Naive thymus-derived CD8-positive, alpha-beta T cell (primary cell): ENCODE measurements at regions not wholly inside any gene's neighbourhood (a gene's known extent, or its start where the extent isn't known, plus 50 kb on each side); places are given as distances from the start of the nearest gene placed in this dataset.
"Not testable (repeated sequence)": the region's sequence is repeated elsewhere in the genome, so short reads cannot be mapped to it uniquely, and the experiment has no call there.

ENCODE experiments used
- ATAC-seq, 2 donors: fragments of 150-1000 bp; cut with Tn5 transposase in 1 of 2; sonication (Bioruptor Pico), chemical (Tn5 transposase) in 1 of 2; 1 replicate in 1 of 2; 2 replicates in 1 of 2; pipeline ENCODE4 v1.10.0; 2021; ENCODE audit warnings: mild to moderate bottlenecking in 2 of 2, moderate library complexity in 2 of 2
- POLR2A ChIA-PET: fragments of 350-600 bp; sonication (Branson Sonifier 250); formaldehyde crosslinking; loops from one replicate; lab custom pipeline; 2021; ENCODE audit warnings: antibody characterized with exemption; lab: Charles Lee
- DNase-seq, 10 donors: peaks; one replicate each; pipeline versions ENCODE4 v3.0.0 to v3.0.0-alpha.2; 2020 to 2022
- H3K27ac Mint-ChIP-seq, 10 donors: one replicate each; pipeline ENCODE4 v1.8.0; 2020 to 2022; ENCODE audit warnings: mild to moderate bottlenecking in 10 of 10, mixed read lengths in 10 of 10, moderate library complexity in 4 of 10, inconsistent platforms in 1 of 10
- H3K27me3 Mint-ChIP-seq, 5 donors: one replicate each; pipeline ENCODE4 v1.8.0; 2021 to 2022; ENCODE audit warnings: mixed read lengths in 5 of 5
- H3K36me3 Mint-ChIP-seq, 3 donors: one replicate each; pipeline ENCODE4 v1.8.0; 2020 to 2022; ENCODE audit warnings: mixed read lengths in 3 of 3, mild to moderate bottlenecking in 2 of 3, inconsistent platforms in 1 of 3
- H3K4me1 Mint-ChIP-seq, 4 donors: one replicate each; pipeline ENCODE4 v1.8.0; 2021 to 2022; ENCODE audit warnings: mixed read lengths in 4 of 4
- H3K4me3 Mint-ChIP-seq, 10 donors: one replicate each; pipeline ENCODE4 v1.8.0; 2020 to 2022; ENCODE audit warnings: mild to moderate bottlenecking in 10 of 10, mixed read lengths in 10 of 10, moderate library complexity in 6 of 10, inconsistent platforms in 1 of 10
- H3K9me3 Mint-ChIP-seq, 9 donors: one replicate each; pipeline ENCODE4 v1.8.0; 2020 to 2022; ENCODE audit warnings: mixed read lengths in 9 of 9, mild to moderate bottlenecking in 3 of 9, inconsistent platforms in 1 of 9, moderate library complexity in 1 of 9

DNA sequence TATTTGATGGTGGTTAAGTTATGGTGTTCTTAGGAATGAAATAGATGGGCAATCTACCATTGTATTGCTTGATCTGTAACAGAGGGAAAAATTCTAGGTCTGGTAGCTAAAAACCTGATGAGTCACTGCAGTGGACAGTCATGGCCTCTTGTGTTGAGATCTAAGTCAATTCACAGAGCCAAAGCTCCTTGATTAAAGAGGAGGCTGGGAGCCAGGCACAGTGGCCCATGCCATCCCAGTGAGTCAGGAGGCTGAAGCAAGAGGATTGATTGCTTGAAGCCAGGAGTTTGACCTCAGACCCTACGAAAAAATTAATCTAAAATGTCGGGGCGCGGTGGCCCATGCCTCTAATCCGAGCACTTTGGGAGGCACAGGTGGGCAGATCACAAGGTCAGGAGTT lies 67.1 kb upstream of the KPNA3 start:
- Mint-ChIP-seq H3K27ac (no peak overlapping the region), H3K27me3 (peaks cover 0 to 10% (median 6%) of the 10 kb centered on the region in 5 donors), H3K4me3 (no peak overlapping the region), H3K9me3 (peaks cover 2 to 18% (median 10%) of the 10 kb centered on the region in 9 donors), H3K36me3 (peaks cover 0 to 12% (median 5%) of the 10 kb centered on the region in 3 donors), H3K4me1 (no peaks in the 10 kb centered on the region)
- DNase-seq (no peak), ATAC-seq (no peak)
- POLR2A ChIA-PET, result no interaction called here

DNA sequence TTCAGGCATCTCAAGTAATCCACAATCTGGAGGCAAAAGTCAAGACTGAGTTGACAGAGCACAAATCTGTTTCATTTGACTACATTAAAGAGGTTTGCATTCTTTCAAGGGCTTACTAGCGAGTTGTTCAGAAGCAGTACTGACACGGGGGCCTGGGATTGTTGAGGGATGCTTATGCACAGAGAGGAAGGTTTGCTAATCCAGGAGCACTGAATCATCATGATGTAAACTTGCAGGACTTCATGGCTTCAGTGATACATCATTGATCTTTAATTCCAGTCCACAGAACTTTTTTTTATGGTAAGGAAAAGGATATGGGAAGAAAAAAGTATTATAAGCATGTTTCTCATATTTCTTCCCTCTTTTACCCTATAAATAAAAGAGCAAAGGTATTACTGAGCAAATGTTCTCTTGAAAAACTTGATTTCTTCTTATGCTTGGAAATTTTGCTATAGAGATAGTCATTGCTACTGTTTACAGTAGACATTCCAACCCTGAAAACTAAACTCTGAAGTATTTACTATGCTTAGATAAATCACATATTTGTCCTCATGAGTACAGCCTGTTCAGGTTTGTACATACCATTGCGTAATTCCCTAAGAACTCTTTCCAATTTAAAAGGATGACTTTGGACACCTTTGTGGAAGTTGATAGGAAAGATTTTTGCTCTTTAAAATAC lies 65.8 kb upstream of the KPNA3 start:
- POLR2A ChIA-PET, result no interaction called here
- Mint-ChIP-seq H3K27me3 (peaks cover 0 to 6% (median 4%) of the 10 kb centered on the region in 5 donors), H3K4me1 (no peaks in the 10 kb centered on the region), H3K4me3 (no peak overlapping the region), H3K27ac (no peak overlapping the region), H3K36me3 (peaks cover 0 to 13% (median 12%) of the 10 kb centered on the region in 3 donors), H3K9me3 (peaks cover 5 to 29% (median 16%) of the 10 kb centered on the region in 9 donors)
- no peak for DNase-seq
- ATAC-seq, result no peak

DNA sequence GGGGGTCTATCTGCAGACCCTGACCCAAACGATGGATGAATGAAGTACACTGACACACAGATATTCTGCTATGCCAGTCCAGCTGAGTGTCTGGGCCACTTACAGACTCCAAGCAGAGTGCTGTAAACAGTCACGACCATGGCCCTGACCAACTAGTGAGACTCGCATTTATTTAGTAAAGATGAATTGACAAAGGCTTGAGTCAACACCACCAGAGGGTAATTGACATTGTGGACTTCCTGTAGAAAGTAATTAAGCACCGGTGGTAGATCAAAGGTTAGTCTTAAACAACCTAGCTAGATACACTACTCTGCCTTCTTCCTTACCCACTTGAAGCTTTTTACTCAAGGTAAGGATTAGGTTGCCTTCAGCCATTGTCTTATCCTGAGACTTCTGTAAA lies 63.4 kb upstream of the KPNA3 start:
- Mint-ChIP-seq H3K4me1 (no peaks in the 10 kb centered on the region), H3K27ac (no peak overlapping the region), H3K27me3 (peaks cover 0 to 6% (median 0%) of the 10 kb centered on the region in 5 donors), H3K4me3 (no peak overlapping the region), H3K9me3 (peaks cover 6 to 34% (median 19%) of the 10 kb centered on the region in 9 donors), H3K36me3 (peaks cover 0 to 13% (median 12%) of the 10 kb centered on the region in 3 donors)
- no peak for DNase-seq
- POLR2A ChIA-PET, result no interaction called here
- no peak for ATAC-seq

GRCh38 chr13:49853535-49853934 lies 61.1 kb upstream of the KPNA3 start:
- Mint-ChIP-seq H3K4me3 (no peak overlapping the region), H3K9me3 (peaks cover 6 to 34% (median 19%) of the 10 kb centered on the region in 9 donors), H3K27me3 (peaks cover 0 to 3% (median 0%) of the 10 kb centered on the region in 5 donors), H3K4me1 (no peaks in the 10 kb centered on the region), H3K27ac (no peak overlapping the region), H3K36me3 (peaks cover 0 to 13% (median 12%) of the 10 kb centered on the region in 3 donors)
- POLR2A ChIA-PET, result no interaction called here
- ATAC-seq, result no peak
- DNase-seq, result no peak

DNA sequence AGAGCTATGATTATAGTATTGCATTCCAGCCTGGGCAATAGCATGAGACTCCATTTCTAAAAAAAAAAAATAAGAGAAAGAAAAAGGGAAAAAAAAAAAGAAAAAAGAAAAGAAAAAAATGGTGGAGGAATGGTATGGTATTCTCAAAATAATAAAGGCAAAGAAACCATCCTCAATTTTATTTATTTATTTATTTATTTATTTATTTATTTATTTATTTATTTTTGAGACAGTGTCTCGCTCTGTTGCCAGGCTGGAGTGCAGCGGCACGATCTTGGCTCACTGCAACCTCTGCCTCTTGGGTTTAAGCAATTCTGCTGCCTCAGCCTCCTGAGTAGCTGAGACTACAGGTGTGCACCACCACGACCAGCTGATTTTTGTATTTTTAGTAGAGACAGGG lies 60.0 kb upstream of the KPNA3 start:
- H3K27me3 Mint-ChIP-seq, DNase-seq, H3K4me3 Mint-ChIP-seq, H3K4me1 Mint-ChIP-seq, H3K27ac Mint-ChIP-seq, ATAC-seq: not testable (repeated sequence)
- peaks cover 6 to 34% (median 19%) of the 10 kb centered on the region in 9 donors for H3K9me3 Mint-ChIP-seq
- POLR2A ChIA-PET, result interaction anchor here (0.6 kb wide), 2 partner anchors 379 to 551 kb away, joined by 3 to 6 read pairs; no protein-coding TSS in a partner anchor
- peaks cover 0 to 13% (median 12%) of the 10 kb centered on the region in 3 donors for H3K36me3 Mint-ChIP-seq

GRCh38 chr13:49844181-49844580 lies 51.7 kb upstream of the KPNA3 start:
- ATAC-seq (no peak), DNase-seq (no peak)
- Mint-ChIP-seq H3K36me3 (no peaks in the 10 kb centered on the region), H3K27ac (no peak overlapping the region), H3K4me1 (peaks cover 4 to 8% (median 6%) of the 10 kb centered on the region in 4 donors), H3K9me3 (peaks cover 0 to 1% (median 0%) of the 10 kb centered on the region in 9 donors), H3K27me3 (peaks cover 0 to 11% (median 7%) of the 10 kb centered on the region in 5 donors), H3K4me3 (no peak overlapping the region)
- POLR2A ChIA-PET, result interaction anchor here (0.7 kb wide), 1 partner anchor 75 kb away, joined by 3 read pairs; no protein-coding TSS in a partner anchor
